GM23338 (cell line): ENCODE measurements at regions not wholly inside any gene's neighbourhood (a gene's known extent, or its start where the extent isn't known, plus 50 kb on each side); places are given as distances from the start of the nearest gene placed in this dataset.

Experiments
- CREB1 ChIP-seq: fragments of 250-450 bp; sonication (Bioruptor Pico); IDR thresholded peaks from 2 replicates; pipeline ENCODE4 v1.5.0; 2020; ENCODE audit warnings: low read depth, mild to moderate bottlenecking, moderate library complexity
- CTCF ChIP-seq, 2 experiments: fragments of 200-600 bp in 1 of 2; sonication (generic) in 1 of 2; conservative IDR thresholded peaks; 2 replicates each; pipeline versions ENCODE4 v1.5.1 to v1.6.1; 2016 to 2017; ENCODE audit warnings: antibody characterized with exemption in 2 of 2, low read depth in 2 of 2, mild to moderate bottlenecking in 2 of 2, moderate library complexity in 1 of 2
- ETS1 ChIP-seq: IDR thresholded peaks from 2 replicates; pipeline ENCODE4 v1.6.1; 2016; ENCODE audit warnings: antibody characterized with exemption
- EZH2 ChIP-seq: fragments of 200-600 bp; sonication (generic); IDR thresholded peaks from one replicate; pipeline ENCODE4 v1.8.0; 2017; ENCODE audit warnings: antibody characterized with exemption, mild to moderate bottlenecking, low read depth; ENCODE audit not compliant: unreplicated experiment
- EZH2phosphoT487 ChIP-seq: fragments of 200-600 bp; sonication (generic); IDR thresholded peaks from one replicate; pipeline ENCODE4 v1.8.1; 2018; ENCODE audit warnings: antibody characterized with exemption; ENCODE audit not compliant: unreplicated experiment
- JUNB ChIP-seq: IDR thresholded peaks from one replicate; pipeline ENCODE4 v1.6.1; 2016; ENCODE audit warnings: antibody characterized with exemption; ENCODE audit not compliant: unreplicated experiment
- NANOG ChIP-seq: IDR thresholded peaks from 2 replicates; pipeline ENCODE4 v1.6.1; 2016; ENCODE audit warnings: antibody characterized with exemption, borderline replicate concordance
- POLR2AphosphoS5 ChIP-seq: IDR thresholded peaks from 2 replicates; pipeline ENCODE4 v1.6.1; 2016; ENCODE audit warnings: antibody characterized with exemption, low read depth
- STAT1 ChIP-seq: IDR thresholded peaks from one replicate; pipeline ENCODE4 v1.6.1; 2016; ENCODE audit warnings: antibody characterized with exemption; ENCODE audit not compliant: unreplicated experiment
- ZNF331 ChIP-seq: fragments of 250-450 bp; sonication (Bioruptor Pico); IDR thresholded peaks from 2 replicates; pipeline ENCODE4 v1.5.0; 2020; ENCODE audit warnings: low read depth, mild to moderate bottlenecking, moderate library complexity
- TF ChIP-seq, protein P1 (sequence below): IDR thresholded peaks from one replicate; pipeline ENCODE4 v1.6.1; 2018; ENCODE audit warnings: antibody characterized with exemption; ENCODE audit not compliant: unreplicated experiment
- TF ChIP-seq, protein P2 (sequence below): fragments of 250-450 bp; sonication (Bioruptor Pico); IDR thresholded peaks from 2 replicates; pipeline ENCODE4 v1.5.0; 2020; ENCODE audit warnings: mild to moderate bottlenecking, moderate library complexity

DNA sequence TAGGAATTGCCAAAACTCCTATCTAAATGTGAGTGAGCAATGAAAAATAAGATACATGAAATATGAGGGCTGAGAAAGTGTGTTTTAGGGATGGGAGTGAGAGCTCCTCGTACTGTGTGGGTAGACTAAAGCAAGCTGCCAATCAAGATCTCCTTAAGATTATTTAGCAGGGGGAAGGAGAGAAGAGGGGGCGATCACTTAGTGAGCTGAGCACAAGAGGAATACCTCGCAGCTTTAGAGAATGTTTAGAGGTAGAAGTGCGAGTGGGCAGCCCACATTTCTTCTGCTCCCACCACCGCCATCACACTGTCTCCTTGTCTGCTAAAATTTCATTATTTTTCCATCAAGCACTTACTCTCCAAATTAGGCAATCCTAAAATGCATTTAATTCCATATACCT lies 312.6 kb downstream of the ALDH8A1 start:
- TF ChIP-seq EZH2phosphoT487 (no peak), ETS1 (no peak), CREB1 (no peak), EZH2 (no peak), CTCF (conservative IDR thresholded peaks at IDR 0.05; ENCODE audit: low read depth in 2 of 2) (no peak), JUNB (no peak), POLR2AphosphoS5 (no peak), STAT1 (no peak), ZNF331 (no peak), NANOG (no peak)
- TF ChIP-seq, protein P1, sequence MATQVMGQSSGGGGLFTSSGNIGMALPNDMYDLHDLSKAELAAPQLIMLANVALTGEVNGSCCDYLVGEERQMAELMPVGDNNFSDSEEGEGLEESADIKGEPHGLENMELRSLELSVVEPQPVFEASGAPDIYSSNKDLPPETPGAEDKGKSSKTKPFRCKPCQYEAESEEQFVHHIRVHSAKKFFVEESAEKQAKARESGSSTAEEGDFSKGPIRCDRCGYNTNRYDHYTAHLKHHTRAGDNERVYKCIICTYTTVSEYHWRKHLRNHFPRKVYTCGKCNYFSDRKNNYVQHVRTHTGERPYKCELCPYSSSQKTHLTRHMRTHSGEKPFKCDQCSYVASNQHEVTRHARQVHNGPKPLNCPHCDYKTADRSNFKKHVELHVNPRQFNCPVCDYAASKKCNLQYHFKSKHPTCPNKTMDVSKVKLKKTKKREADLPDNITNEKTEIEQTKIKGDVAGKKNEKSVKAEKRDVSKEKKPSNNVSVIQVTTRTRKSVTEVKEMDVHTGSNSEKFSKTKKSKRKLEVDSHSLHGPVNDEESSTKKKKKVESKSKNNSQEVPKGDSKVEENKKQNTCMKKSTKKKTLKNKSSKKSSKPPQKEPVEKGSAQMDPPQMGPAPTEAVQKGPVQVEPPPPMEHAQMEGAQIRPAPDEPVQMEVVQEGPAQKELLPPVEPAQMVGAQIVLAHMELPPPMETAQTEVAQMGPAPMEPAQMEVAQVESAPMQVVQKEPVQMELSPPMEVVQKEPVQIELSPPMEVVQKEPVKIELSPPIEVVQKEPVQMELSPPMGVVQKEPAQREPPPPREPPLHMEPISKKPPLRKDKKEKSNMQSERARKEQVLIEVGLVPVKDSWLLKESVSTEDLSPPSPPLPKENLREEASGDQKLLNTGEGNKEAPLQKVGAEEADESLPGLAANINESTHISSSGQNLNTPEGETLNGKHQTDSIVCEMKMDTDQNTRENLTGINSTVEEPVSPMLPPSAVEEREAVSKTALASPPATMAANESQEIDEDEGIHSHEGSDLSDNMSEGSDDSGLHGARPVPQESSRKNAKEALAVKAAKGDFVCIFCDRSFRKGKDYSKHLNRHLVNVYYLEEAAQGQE: no peak
- TF ChIP-seq, protein P2, sequence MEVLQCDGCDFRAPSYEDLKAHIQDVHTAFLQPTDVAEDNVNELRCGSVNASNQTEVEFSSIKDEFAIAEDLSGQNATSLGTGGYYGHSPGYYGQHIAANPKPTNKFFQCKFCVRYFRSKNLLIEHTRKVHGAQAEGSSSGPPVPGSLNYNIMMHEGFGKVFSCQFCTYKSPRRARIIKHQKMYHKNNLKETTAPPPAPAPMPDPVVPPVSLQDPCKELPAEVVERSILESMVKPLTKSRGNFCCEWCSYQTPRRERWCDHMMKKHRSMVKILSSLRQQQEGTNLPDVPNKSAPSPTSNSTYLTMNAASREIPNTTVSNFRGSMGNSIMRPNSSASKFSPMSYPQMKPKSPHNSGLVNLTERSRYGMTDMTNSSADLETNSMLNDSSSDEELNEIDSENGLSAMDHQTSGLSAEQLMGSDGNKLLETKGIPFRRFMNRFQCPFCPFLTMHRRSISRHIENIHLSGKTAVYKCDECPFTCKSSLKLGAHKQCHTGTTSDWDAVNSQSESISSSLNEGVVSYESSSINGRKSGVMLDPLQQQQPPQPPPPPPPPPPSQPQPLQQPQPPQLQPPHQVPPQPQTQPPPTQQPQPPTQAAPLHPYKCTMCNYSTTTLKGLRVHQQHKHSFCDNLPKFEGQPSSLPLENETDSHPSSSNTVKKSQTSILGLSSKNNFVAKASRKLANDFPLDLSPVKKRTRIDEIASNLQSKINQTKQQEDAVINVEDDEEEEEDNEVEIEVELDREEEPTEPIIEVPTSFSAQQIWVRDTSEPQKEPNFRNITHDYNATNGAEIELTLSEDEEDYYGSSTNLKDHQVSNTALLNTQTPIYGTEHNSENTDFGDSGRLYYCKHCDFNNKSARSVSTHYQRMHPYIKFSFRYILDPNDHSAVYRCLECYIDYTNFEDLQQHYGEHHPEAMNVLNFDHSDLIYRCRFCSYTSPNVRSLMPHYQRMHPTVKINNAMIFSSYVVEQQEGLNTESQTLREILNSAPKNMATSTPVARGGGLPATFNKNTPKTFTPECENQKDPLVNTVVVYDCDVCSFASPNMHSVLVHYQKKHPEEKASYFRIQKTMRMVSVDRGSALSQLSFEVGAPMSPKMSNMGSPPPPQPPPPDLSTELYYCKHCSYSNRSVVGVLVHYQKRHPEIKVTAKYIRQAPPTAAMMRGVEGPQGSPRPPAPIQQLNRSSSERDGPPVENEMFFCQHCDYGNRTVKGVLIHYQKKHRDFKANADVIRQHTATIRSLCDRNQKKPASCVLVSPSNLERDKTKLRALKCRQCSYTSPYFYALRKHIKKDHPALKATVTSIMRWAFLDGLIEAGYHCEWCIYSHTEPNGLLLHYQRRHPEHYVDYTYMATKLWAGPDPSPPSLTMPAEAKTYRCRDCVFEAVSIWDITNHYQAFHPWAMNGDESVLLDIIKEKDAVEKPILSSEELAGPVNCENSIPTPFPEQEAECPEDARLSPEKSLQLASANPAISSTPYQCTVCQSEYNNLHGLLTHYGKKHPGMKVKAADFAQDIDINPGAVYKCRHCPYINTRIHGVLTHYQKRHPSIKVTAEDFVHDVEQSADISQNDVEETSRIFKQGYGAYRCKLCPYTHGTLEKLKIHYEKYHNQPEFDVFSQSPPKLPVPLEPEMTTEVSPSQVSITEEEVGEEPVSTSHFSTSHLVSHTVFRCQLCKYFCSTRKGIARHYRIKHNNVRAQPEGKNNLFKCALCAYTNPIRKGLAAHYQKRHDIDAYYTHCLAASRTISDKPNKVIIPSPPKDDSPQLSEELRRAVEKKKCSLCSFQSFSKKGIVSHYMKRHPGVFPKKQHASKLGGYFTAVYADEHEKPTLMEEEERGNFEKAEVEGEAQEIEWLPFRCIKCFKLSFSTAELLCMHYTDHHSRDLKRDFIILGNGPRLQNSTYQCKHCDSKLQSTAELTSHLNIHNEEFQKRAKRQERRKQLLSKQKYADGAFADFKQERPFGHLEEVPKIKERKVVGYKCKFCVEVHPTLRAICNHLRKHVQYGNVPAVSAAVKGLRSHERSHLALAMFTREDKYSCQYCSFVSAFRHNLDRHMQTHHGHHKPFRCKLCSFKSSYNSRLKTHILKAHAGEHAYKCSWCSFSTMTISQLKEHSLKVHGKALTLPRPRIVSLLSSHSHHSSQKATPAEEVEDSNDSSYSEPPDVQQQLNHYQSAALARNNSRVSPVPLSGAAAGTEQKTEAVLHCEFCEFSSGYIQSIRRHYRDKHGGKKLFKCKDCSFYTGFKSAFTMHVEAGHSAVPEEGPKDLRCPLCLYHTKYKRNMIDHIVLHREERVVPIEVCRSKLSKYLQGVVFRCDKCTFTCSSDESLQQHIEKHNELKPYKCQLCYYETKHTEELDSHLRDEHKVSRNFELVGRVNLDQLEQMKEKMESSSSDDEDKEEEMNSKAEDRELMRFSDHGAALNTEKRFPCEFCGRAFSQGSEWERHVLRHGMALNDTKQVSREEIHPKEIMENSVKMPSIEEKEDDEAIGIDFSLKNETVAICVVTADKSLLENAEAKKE (CRISPR knock-in tag): no peak
